Activated T-cell treated with anti-CD3 and anti-CD28 coated beads, Interleukin-2, amount 50 U/mL, for 48 hours (primary cell): ENCODE measurements at regions not wholly inside any gene's neighbourhood (a gene's known extent, or its start where the extent isn't known, plus 50 kb on each side); places are given as distances from the start of the nearest gene placed in this dataset.

Source experiments
- DNase-seq, 2 experiments: peaks; one replicate each; pipeline ENCODE4 v3.0.0-alpha.2; 2020

GRCh38 chr12:24500831-24501230 is 448.1 kb downstream of the BCAT1 start:
- no peak for DNase-seq

DNA sequence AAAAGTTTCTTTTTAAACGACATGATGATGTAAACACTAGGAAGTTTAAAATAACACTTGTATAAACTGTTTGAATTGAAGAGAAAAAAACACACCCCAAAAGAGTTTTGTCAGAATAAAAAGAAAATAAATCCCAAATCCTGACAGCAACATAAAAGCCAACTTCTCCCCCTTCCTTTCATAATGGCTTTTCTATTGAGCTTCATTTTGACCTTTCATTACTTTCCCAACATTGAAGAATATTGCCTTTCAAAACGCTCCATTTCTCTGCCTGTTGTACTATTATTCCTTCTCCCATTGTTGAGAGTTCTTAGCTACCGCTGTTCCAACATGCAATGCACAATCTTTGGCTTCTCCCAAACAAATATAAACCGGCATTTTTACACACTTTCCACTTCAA is 448.5 kb downstream of the BCAT1 start:
- DNase-seq = no peak

- DNase-seq = no peak
These were observed 449.5 kb downstream of the BCAT1 start for GRCh38 chr12:24499151-24500146.

DNA sequence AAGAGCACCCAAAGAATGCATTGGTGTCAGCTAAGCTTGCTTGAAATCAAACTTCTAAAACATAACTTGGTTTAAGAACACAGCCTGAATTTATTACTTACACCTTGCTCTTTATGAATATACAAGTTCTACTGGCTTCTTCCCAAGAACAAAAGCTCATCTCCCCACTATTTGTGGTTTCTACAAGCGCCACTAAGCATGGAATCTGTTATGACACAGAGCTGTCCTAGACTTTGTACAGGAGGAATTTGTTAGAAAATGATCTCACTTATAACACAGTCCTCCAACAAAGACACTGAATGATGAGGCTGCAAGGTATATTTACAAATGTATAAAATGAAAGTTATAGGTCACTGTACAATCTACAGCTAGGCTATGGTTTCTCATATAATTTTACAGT is 452.1 kb downstream of the BCAT1 start:
- no peak for DNase-seq

GRCh38 chr12:24494401-24494800 is 454.5 kb downstream of the BCAT1 start:
- DNase-seq = no peak

GRCh38 chr12:24491968-24492367 is 456.9 kb downstream of the BCAT1 start:
- no peak for DNase-seq

GRCh38 chr12:24489939-24490338 is 459.0 kb downstream of the BCAT1 start:
- DNase-seq = no peak

DNA sequence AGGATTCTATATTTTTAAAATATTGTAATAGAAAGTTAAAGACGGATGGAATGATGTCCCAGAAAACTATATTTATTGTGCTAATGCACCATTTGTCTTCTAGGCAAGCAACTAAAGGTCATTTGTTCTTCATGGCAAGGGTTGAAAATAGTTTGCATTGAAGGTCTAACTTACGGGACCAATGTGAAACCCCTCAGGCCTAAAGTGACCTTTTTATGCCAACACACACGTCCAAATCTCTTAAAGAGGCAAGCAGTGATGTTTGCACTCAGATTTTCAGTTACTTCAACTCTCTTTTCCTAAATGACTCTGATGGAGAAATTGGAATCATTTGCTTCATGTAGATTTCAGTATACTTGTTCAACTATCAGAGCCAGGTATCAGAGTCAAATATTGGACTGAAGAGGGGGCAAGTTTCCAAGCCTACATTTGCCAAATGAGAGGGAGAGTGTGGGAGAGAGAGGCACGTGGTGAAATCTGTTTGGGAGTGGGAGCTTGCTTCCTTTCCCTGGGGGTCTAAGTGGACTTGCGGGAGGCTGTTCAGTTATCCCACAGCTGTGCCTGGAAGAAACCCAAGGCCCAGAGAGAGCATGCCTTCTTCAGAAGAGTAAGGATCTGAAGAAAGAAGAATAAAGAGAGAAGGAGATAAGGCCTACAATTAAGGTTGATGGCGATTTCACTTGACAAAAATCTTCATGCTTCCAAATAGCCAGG is 459.8 kb downstream of the BCAT1 start:
- DNase-seq = no peak

- no peak for DNase-seq
These were observed 460.8 kb downstream of the BCAT1 start for GRCh38 chr12:24488091-24488596.

- no peak for DNase-seq
These were observed 461.3 kb downstream of the BCAT1 start for GRCh38 chr12:24487606-24488005.

GRCh38 chr12:24483732-24484131 is 465.2 kb downstream of the BCAT1 start:
- DNase-seq = no peak

DNA sequence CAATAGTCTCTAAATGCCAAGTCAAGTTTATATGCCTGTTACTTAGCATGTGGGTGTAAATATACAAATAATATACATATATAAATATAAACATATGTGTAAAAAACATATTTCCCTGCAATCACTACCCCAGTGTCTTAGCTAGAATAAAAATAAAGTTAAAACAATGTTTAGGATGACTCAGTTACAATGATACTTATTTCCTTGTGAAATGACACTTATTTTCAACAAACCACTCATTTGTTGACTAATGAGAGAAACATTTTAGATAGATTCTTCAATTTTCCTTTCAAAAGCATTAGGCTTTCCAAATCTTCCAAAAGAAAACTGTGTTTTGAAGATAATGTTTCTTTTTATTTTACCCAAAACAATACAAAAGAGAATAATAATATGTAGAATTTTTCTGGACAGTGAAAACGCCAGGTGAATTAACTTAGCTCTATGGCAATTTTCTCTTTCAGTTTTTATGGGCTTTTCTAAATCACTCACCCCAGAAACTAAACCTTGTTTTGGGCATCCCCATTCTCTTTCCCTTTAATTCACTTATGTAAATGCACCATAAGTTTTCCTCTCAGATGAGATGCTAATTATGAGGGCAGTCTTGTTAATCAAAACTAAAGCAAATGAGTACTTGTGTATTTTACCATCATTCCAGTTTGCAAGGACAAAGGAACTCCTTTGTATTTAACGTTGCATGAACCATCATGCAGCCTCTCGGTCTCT is 465.9 kb downstream of the BCAT1 start:
- DNase-seq = no peak

DNA sequence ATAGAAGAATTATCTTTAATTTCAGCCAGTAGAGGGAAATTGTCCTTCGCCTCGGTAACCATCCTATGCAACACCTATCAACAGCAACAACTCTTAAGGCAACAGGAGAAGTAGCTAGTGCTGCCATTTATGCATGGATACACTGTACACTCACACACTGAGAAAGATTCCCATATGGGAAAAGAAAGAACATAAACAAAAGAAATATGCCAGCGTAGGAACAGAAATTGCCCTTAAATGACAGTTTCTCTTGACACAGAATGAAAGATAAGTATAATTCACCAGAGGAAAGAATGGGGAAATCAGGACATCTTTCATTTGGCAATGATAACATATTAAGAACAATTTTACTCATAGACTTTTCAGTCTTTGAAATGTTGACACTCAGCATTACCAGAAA is 466.9 kb downstream of the BCAT1 start:
- no peak for DNase-seq

GRCh38 chr12:24480766-24481449 is 468.0 kb downstream of the BCAT1 start:
- DNase-seq = no peak

- DNase-seq = no peak
These were observed 469.8 kb downstream of the BCAT1 start for GRCh38 chr12:24479131-24479530.

- no peak for DNase-seq
These were observed 470.6 kb downstream of the BCAT1 start for GRCh38 chr12:24478254-24478653.

- DNase-seq = no peak
These were observed 472.6 kb downstream of the BCAT1 start for GRCh38 chr12:24476310-24476709.

- DNase-seq = no peak
These were observed 473.6 kb downstream of the BCAT1 start for GRCh38 chr12:24475337-24475736.

DNA sequence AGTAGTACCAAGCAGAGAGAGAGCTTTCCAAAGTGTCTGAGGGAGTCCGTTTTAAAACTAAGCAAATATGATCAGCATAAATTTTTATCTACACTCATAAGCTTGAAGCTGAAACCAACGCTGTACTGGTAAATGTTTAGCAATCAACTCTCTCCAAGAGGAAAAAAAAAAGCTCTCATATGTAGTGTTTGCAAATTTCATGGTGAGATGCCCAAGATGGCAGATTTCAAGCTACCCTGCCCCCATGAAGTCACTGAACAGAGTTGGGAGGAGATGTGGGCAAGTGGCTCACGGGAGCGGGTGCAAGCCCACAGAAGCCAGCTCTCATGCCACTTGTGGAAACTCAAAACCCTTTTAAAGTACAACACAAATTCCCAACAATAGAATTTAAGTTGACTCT is 475.8 kb downstream of the BCAT1 start:
- no peak for DNase-seq

- DNase-seq = no peak
These were observed 478.9 kb downstream of the BCAT1 start for GRCh38 chr12:24470050-24470449.

GRCh38 chr12:24469089-24469488 is 479.8 kb downstream of the BCAT1 start:
- DNase-seq = no peak

- no peak for DNase-seq
These were observed 481.7 kb downstream of the BCAT1 start for GRCh38 chr12:24467226-24467625.

GRCh38 chr12:24463375-24463774 is 485.5 kb downstream of the BCAT1 start:
- DNase-seq = no peak
